ENCODE measurements at regions not wholly inside any gene's neighbourhood (a gene's known extent, or its start where the extent isn't known, plus 50 kb on each side); places are given as distances from the start of the nearest gene placed in this dataset.
A peak's percentile ranks its signal among the peaks of the same experiment; 100 is the strongest.
"Not testable (repeated sequence)": the region's sequence is repeated elsewhere in the genome, so short reads cannot be mapped to it uniquely, and the experiment has no call there.

GRCh38 chr2:39996653-39997080 lies 217.6 kb upstream of the THUMPD2 start:
- DNase-seq, result peak; percentile 58

GRCh38 chr2:39995005-39995737 lies 216.1 kb upstream of the THUMPD2 start:
- DNase-seq, result no peak

GRCh38 chr2:39994151-39994550 lies 215.1 kb upstream of the THUMPD2 start:
- DNase-seq, result peak; percentile 70

- DNase-seq, result peak; percentile 60
Measured at GRCh38 chr2:39991298-39991697, 212.2 kb upstream of the THUMPD2 start.

GRCh38 chr2:39990335-39990900 lies 211.4 kb upstream of the THUMPD2 start:
- no peak for DNase-seq

- DNase-seq, result no peak
Measured at GRCh38 chr2:39989888-39990287, 210.8 kb upstream of the THUMPD2 start.

- DNase-seq, result no peak
Measured at GRCh38 chr2:39981883-39982311, 202.8 kb upstream of the THUMPD2 start.

- no peak for DNase-seq
Measured at GRCh38 chr2:39975476-39976020, 196.5 kb upstream of the THUMPD2 start.

GRCh38 chr2:39968037-39968436 lies 189.0 kb upstream of the THUMPD2 start:
- DNase-seq, result no peak

- DNase-seq, result not testable (repeated sequence)
Measured at GRCh38 chr2:39960681-39961080, 181.6 kb upstream of the THUMPD2 start.

GRCh38 chr2:39954346-39954745 lies 175.3 kb upstream of the THUMPD2 start:
- peak; percentile 46 for DNase-seq

- DNase-seq, result no peak
Measured at GRCh38 chr2:39949131-39949530, 170.1 kb upstream of the THUMPD2 start.

- DNase-seq, result peak; percentile 48
Measured at GRCh38 chr2:39948016-39948719, 169.1 kb upstream of the THUMPD2 start.

- no peak for DNase-seq
Measured at GRCh38 chr2:39947294-39948015, 168.4 kb upstream of the THUMPD2 start.

- peak; percentile 93 for DNase-seq
Measured at GRCh38 chr2:39942950-39943349, 163.9 kb upstream of the THUMPD2 start.

GRCh38 chr2:39938035-39938835 lies 159.2 kb upstream of the THUMPD2 start:
- DNase-seq, result peak; percentile 86

- DNase-seq, result no peak
Measured at GRCh38 chr2:39937621-39938020, 158.6 kb upstream of the THUMPD2 start.

- DNase-seq, result no peak
Measured at GRCh38 chr2:39934851-39935250, 155.8 kb upstream of the THUMPD2 start.

- DNase-seq, result no peak
Measured at GRCh38 chr2:39933196-39933595, 154.1 kb upstream of the THUMPD2 start.

GRCh38 chr2:39932198-39932597 lies 153.1 kb upstream of the THUMPD2 start:
- DNase-seq, result peak; percentile 31

GRCh38 chr2:39930175-39930917 lies 151.3 kb upstream of the THUMPD2 start:
- peak; percentile 26 for DNase-seq

Measured in fibroblast of skin of scalp (primary cell).